OCI-LY3 (cell line): ENCODE measurements at regions not wholly inside any gene's neighbourhood (a gene's known extent, or its start where the extent isn't known, plus 50 kb on each side); places are given as distances from the start of the nearest gene placed in this dataset.

Experiments
- EZH2phosphoT487 ChIP-seq: fragments of 200-600 bp; shearing (Covaris generic); IDR thresholded peaks from 2 replicates; pipeline ENCODE4 v1.6.1; 2018; ENCODE audit warnings: antibody characterized with exemption, mixed run types, low read depth
- TF ChIP-seq, protein P1 (sequence below): fragments of 200-600, 300-600 bp; sonication (generic); IDR thresholded peaks from 2 replicates; pipeline ENCODE4 v1.5.1; 2014; ENCODE audit warnings: antibody characterized with exemption, low read length, low read depth

DNA sequence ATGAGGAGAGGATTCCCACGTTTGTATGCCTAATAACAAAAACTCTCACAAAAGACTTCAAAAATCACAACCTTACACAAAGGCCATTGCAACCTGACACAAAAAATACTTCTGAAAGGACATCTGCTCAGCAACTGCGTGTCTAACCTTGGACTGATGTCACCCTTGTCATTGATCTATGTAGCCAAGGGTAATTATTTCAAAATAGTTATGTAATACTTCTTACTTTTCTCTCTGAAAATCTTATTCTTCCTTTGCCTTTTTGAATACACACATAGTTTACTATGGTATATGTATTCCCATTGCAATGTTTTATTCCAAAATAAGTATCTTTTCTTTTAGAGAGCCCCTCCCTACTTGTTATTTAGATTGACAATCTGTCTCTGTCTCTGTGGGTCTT is 355.3 kb downstream of the MSX2 start:
- TF ChIP-seq, protein P1, sequence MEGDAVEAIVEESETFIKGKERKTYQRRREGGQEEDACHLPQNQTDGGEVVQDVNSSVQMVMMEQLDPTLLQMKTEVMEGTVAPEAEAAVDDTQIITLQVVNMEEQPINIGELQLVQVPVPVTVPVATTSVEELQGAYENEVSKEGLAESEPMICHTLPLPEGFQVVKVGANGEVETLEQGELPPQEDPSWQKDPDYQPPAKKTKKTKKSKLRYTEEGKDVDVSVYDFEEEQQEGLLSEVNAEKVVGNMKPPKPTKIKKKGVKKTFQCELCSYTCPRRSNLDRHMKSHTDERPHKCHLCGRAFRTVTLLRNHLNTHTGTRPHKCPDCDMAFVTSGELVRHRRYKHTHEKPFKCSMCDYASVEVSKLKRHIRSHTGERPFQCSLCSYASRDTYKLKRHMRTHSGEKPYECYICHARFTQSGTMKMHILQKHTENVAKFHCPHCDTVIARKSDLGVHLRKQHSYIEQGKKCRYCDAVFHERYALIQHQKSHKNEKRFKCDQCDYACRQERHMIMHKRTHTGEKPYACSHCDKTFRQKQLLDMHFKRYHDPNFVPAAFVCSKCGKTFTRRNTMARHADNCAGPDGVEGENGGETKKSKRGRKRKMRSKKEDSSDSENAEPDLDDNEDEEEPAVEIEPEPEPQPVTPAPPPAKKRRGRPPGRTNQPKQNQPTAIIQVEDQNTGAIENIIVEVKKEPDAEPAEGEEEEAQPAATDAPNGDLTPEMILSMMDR = no peak
- no peak for TF ChIP-seq EZH2phosphoT487
